Loucy (cell line): ENCODE measurements at regions not wholly inside any gene's neighbourhood (a gene's known extent, or its start where the extent isn't known, plus 50 kb on each side); places are given as distances from the start of the nearest gene placed in this dataset.

Experiments
- H2AFZ ChIP-seq: fragments of 200-600 bp; sonication (generic); 2 replicates; pipeline ENCODE4 v1.6.0; 2016; ENCODE audit warnings: antibody characterized with exemption, mild to moderate bottlenecking, low read length, moderate library complexity
- H3F3A ChIP-seq: fragments of 200-600 bp; 2 replicates; pipeline ENCODE4 v1.6.0; 2016; ENCODE audit warnings: antibody characterized with exemption, low read depth, mild to moderate bottlenecking
- H3K27me3 ChIP-seq: fragments of 200-600 bp; sonication (generic); 2 replicates; pipeline ENCODE4 v1.6.1; 2014; ENCODE audit warnings: low read length, mild to moderate bottlenecking; ENCODE audit not compliant: insufficient read depth, poor library complexity, severe bottlenecking
- H3K36me3 ChIP-seq: fragments of 200-600 bp; sonication (generic); 2 replicates; pipeline ENCODE4 v1.6.1; 2016; ENCODE audit warnings: low read length; ENCODE audit not compliant: insufficient read depth
- H3K4me1 ChIP-seq: fragments of 200-600 bp; sonication (generic); 2 replicates; pipeline ENCODE4 v1.5.1; 2014; ENCODE audit warnings: low read length, mild to moderate bottlenecking; ENCODE audit not compliant: insufficient read depth, poor library complexity, severe bottlenecking
- H3K4me2 ChIP-seq: fragments of 200-600 bp; sonication (generic); 2 replicates; pipeline ENCODE4 v1.6.0; 2014; ENCODE audit warnings: antibody characterized with exemption, low read length, low read depth, mild to moderate bottlenecking; ENCODE audit not compliant: poor library complexity, severe bottlenecking
- H3K4me3 ChIP-seq: fragments of 200-600 bp; sonication (generic); 2 replicates; pipeline ENCODE4 v1.5.1; 2014; ENCODE audit warnings: low read length, mild to moderate bottlenecking, mixed read lengths; ENCODE audit not compliant: poor library complexity, severe bottlenecking
- H3K79me2 ChIP-seq: fragments of 200-600 bp; sonication (generic); 2 replicates; pipeline ENCODE4 v1.6.1; 2014; ENCODE audit warnings: low read length; ENCODE audit not compliant: insufficient read depth
- H3K9ac ChIP-seq: fragments of 200-600 bp; sonication (generic); 2 replicates; pipeline ENCODE4 v1.6.0; 2014; ENCODE audit warnings: mild to moderate bottlenecking, low read depth, low read length, moderate library complexity; ENCODE audit not compliant: poor library complexity, severe bottlenecking
- H3K9me2 ChIP-seq: fragments of 200-600 bp; sonication (generic); replicated peaks from 2 replicates; pipeline ENCODE4 v1.6.1; 2016; ENCODE audit warnings: low read depth, low read length, mixed read lengths
- H3K9me3 ChIP-seq: fragments of 200-600 bp; sonication (generic); 2 replicates; pipeline ENCODE4 v1.6.1; 2014; ENCODE audit warnings: mild to moderate bottlenecking, antibody characterized with exemption, low read length, low read depth; ENCODE audit not compliant: insufficient read depth
- H4K20me1 ChIP-seq: fragments of 200-600 bp; sonication (generic); 2 replicates; pipeline ENCODE4 v1.6.0; 2014; ENCODE audit warnings: antibody characterized with exemption, low read length, mild to moderate bottlenecking; ENCODE audit not compliant: insufficient read depth, poor library complexity, severe bottlenecking
- CTCF ChIP-seq: fragments of 200-600 bp; sonication (generic); conservative IDR thresholded peaks from 2 replicates; pipeline ENCODE4 v1.5.1; 2014; ENCODE audit warnings: mild to moderate bottlenecking, antibody characterized with exemption, low read length
- EZH2phosphoT487 ChIP-seq: fragments of 200-600 bp; IDR thresholded peaks from 2 replicates; pipeline ENCODE4 v1.6.1; 2018; ENCODE audit warnings: antibody characterized with exemption, mild to moderate bottlenecking, moderate library complexity, borderline replicate concordance

GRCh38 chr5:156164306-156164705, 162.7 kb upstream of the SGCD start:
- H3K9me2 ChIP-seq = no peaks in the 10 kb centered on the region
- H3K4me3 ChIP-seq = no peak overlapping the region
- no peak overlapping the region for H3K4me2 ChIP-seq
- H3K79me2 ChIP-seq = no peaks in the 10 kb centered on the region
- H3K9me3 ChIP-seq = no peaks in the 10 kb centered on the region
- H3F3A ChIP-seq = no peaks in the 10 kb centered on the region
- no peaks in the 10 kb centered on the region for H3K4me1 ChIP-seq
- H3K27me3 ChIP-seq = no peaks in the 10 kb centered on the region
- no peak overlapping the region for H3K9ac ChIP-seq
- no peak overlapping the region for H2AFZ ChIP-seq
- H3K36me3 ChIP-seq = no peaks in the 10 kb centered on the region
- H4K20me1 ChIP-seq = no peaks in the 10 kb centered on the region
- no peak for TF ChIP-seq EZH2phosphoT487
- TF ChIP-seq CTCF = no peak

- Histone ChIP-seq H3K9ac (no peak overlapping the region), H3K4me3 (no peak overlapping the region), H3K9me2 (no peaks in the 10 kb centered on the region), H3F3A (no peaks in the 10 kb centered on the region), H3K27me3 (no peaks in the 10 kb centered on the region), H2AFZ (no peak overlapping the region), H3K79me2 (no peaks in the 10 kb centered on the region), H3K36me3 (no peaks in the 10 kb centered on the region), H3K9me3 (no peaks in the 10 kb centered on the region), H3K4me1 (no peaks in the 10 kb centered on the region), H3K4me2 (no peak overlapping the region), H4K20me1 (no peaks in the 10 kb centered on the region)
- no peak for TF ChIP-seq EZH2phosphoT487
- no peak for TF ChIP-seq CTCF
These were observed 157.5 kb upstream of the SGCD start for GRCh38 chr5:156169495-156169894.

- no peaks in the 10 kb centered on the region for H3K9me2 ChIP-seq
- H3K4me1 ChIP-seq = no peaks in the 10 kb centered on the region
- no peaks in the 10 kb centered on the region for H3K36me3 ChIP-seq
- TF ChIP-seq EZH2phosphoT487 (no peak), CTCF (no peak)
- no peak overlapping the region for H3K4me2 ChIP-seq
- no peaks in the 10 kb centered on the region for H4K20me1 ChIP-seq
- H2AFZ ChIP-seq = no peak overlapping the region
- H3K79me2 ChIP-seq = no peaks in the 10 kb centered on the region
- no peaks in the 10 kb centered on the region for H3K9me3 ChIP-seq
- no peak overlapping the region for H3K9ac ChIP-seq
- no peaks in the 10 kb centered on the region for H3K27me3 ChIP-seq
- H3F3A ChIP-seq = no peaks in the 10 kb centered on the region
- no peak overlapping the region for H3K4me3 ChIP-seq
These were observed 156.5 kb upstream of the SGCD start for GRCh38 chr5:156170351-156170961.
